Smooth muscle cell (in vitro differentiated cells): ENCODE measurements at regions not wholly inside any gene's neighbourhood (a gene's known extent, or its start where the extent isn't known, plus 50 kb on each side); places are given as distances from the start of the nearest gene placed in this dataset.

Experiments used
- DNase-seq: peaks from one replicate; lab custom pipeline; 2025; ENCODE audit not compliant: unreplicated experiment; lab: John Stamatoyannopoulos, UW
- H2AFZ ChIP-seq: fragments of 200-600 bp; sonication (generic); 2 replicates; pipeline ENCODE4 v1.6.0; 2016; ENCODE audit warnings: antibody characterized with exemption, low read depth, mild to moderate bottlenecking
- H3F3A ChIP-seq: fragments of 200-600 bp; sonication (generic); 2 replicates; pipeline ENCODE4 v1.6.0; 2017; ENCODE audit warnings: antibody characterized with exemption, low read depth
- H3K27ac ChIP-seq: fragments of 200-600 bp; sonication (generic); 2 replicates; pipeline ENCODE4 v1.5.1; 2016; ENCODE audit warnings: low read depth, mild to moderate bottlenecking
- H3K27me3 ChIP-seq: fragments of 200-600 bp; sonication (generic); 2 replicates; pipeline ENCODE4 v1.6.1; 2016; ENCODE audit warnings: low read depth, mild to moderate bottlenecking
- H3K36me3 ChIP-seq: fragments of 200-600 bp; sonication (generic); 2 replicates; pipeline ENCODE4 v1.5.1; 2016; ENCODE audit warnings: low read depth
- H3K4me1 ChIP-seq: fragments of 200-600 bp; sonication (generic); 2 replicates; pipeline ENCODE4 v1.5.1; 2016; ENCODE audit warnings: low read depth
- H3K4me2 ChIP-seq: fragments of 200-600 bp; sonication (generic); 2 replicates; pipeline ENCODE4 v1.6.0; 2016; ENCODE audit warnings: mild to moderate bottlenecking
- H3K4me3 ChIP-seq: fragments of 200-600 bp; sonication (generic); 2 replicates; pipeline ENCODE4 v1.5.1; 2016; ENCODE audit warnings: mild to moderate bottlenecking
- H3K79me2 ChIP-seq: fragments of 200-600 bp; sonication (generic); 2 replicates; pipeline ENCODE4 v1.6.0; 2016; ENCODE audit warnings: low read depth, mild to moderate bottlenecking
- H3K9ac ChIP-seq: fragments of 200-600 bp; sonication (generic); 2 replicates; pipeline ENCODE4 v1.6.0; 2016; ENCODE audit warnings: low read depth
- H3K9me3 ChIP-seq: fragments of 200-600 bp; sonication (generic); replicated peaks from 2 replicates; pipeline ENCODE4 v1.5.1; 2016; ENCODE audit warnings: low read depth
- H4K20me1 ChIP-seq: fragments of 200-600 bp; sonication (generic); 2 replicates; pipeline ENCODE4 v1.6.0; 2016; ENCODE audit warnings: low read depth
- CTCF ChIP-seq: fragments of 200-600 bp; sonication (generic); IDR thresholded peaks from 2 replicates; pipeline ENCODE4 v1.5.1; 2017; ENCODE audit warnings: borderline replicate concordance, mild to moderate bottlenecking, antibody characterized with exemption; ENCODE audit not compliant: insufficient read depth, poor library complexity, severe bottlenecking
- WGBS: methylation state at CpG from one replicate; pipeline ENCODE4 v1.1.7; 2016; ENCODE audit warnings: low lambda C conversion rate; 5-methylcytosine and 5-hydroxymethylcytosine counted together

GRCh38 chr2:234550056-234550455 lies 53.2 kb upstream of the ARL4C start:
- Histone ChIP-seq H3K9me3 (no peaks in the 10 kb centered on the region), H2AFZ (no peak overlapping the region), H3K79me2 (no peaks in the 10 kb centered on the region), H3K4me3 (no peak overlapping the region), H3K4me1 (peaks cover 5% of the 10 kb centered on the region), H3K36me3 (no peaks in the 10 kb centered on the region), H3K27me3 (peaks cover 5% of the 10 kb centered on the region), H3K4me2 (peak overlapping the region; percentile 42), H4K20me1 (no peaks in the 10 kb centered on the region), H3F3A (no peaks in the 10 kb centered on the region), H3K9ac (no peak overlapping the region), H3K27ac (no peak overlapping the region)
- TF ChIP-seq CTCF = no peak
- DNase-seq = no peak
- WGBS = 59% methylated on average over 7 of the region's 7 CpGs

GRCh38 chr2:234548695-234549420 lies 52.0 kb upstream of the ARL4C start:
- H3K27ac ChIP-seq = no peak overlapping the region
- no peaks in the 10 kb centered on the region for H3K79me2 ChIP-seq
- no peaks in the 10 kb centered on the region for H3K36me3 ChIP-seq
- no peaks in the 10 kb centered on the region for H3K9me3 ChIP-seq
- no peak overlapping the region for H2AFZ ChIP-seq
- H3K4me2 ChIP-seq = peak overlapping the region; percentile 13
- peaks cover 5% of the 10 kb centered on the region for H3K4me1 ChIP-seq
- no peak overlapping the region for H3K4me3 ChIP-seq
- H3K9ac ChIP-seq = no peak overlapping the region
- no peak for DNase-seq
- TF ChIP-seq CTCF = no peak
- no peaks in the 10 kb centered on the region for H4K20me1 ChIP-seq
- WGBS = 66% methylated on average over 15 of the region's 15 CpGs
- no peaks in the 10 kb centered on the region for H3F3A ChIP-seq
- peaks cover 5% of the 10 kb centered on the region for H3K27me3 ChIP-seq

GRCh38 chr2:234546770-234547169 lies 49.9 kb upstream of the ARL4C start:
- no peak for TF ChIP-seq CTCF
- DNase-seq = no peak
- no peak overlapping the region for H2AFZ ChIP-seq
- no peak overlapping the region for H3K9ac ChIP-seq
- WGBS = 74% methylated on average over 3 of the region's 3 CpGs
- no peaks in the 10 kb centered on the region for H3K36me3 ChIP-seq
- no peak overlapping the region for H3K4me2 ChIP-seq
- peaks cover 5% of the 10 kb centered on the region for H3K4me1 ChIP-seq
- no peaks in the 10 kb centered on the region for H3K79me2 ChIP-seq
- no peak overlapping the region for H3K4me3 ChIP-seq
- no peaks in the 10 kb centered on the region for H4K20me1 ChIP-seq
- H3K9me3 ChIP-seq = no peaks in the 10 kb centered on the region
- peaks cover 5% of the 10 kb centered on the region for H3K27me3 ChIP-seq
- no peaks in the 10 kb centered on the region for H3F3A ChIP-seq
- H3K27ac ChIP-seq = no peak overlapping the region
